Central memory CD8-positive, alpha-beta T cell (primary cell): ENCODE measurements at regions not wholly inside any gene's neighbourhood (a gene's known extent, or its start where the extent isn't known, plus 50 kb on each side); places are given as distances from the start of the nearest gene placed in this dataset.

Source experiments
- ATAC-seq: fragments of 150-1000 bp; cut with Tn5 transposase; replicated peaks from 2 replicates; pipeline ENCODE4 v1.10.0; 2022; ENCODE audit warnings: mild to moderate bottlenecking, moderate FRiP score, moderate number of reproducible peaks; ENCODE audit not compliant: poor library complexity, severe bottlenecking; ENCODE audit errors: extremely low read depth
- DNase-seq, 2 donors: peaks; one replicate each; pipeline ENCODE4 v3.0.0; 2021; ENCODE audit warnings: low spot score in 2 of 2
- H3K27ac Mint-ChIP-seq: one replicate; pipeline ENCODE4 v1.8.0; 2022; ENCODE audit warnings: low read depth, mild to moderate bottlenecking, moderate library complexity, mixed read lengths
- H3K27me3 Mint-ChIP-seq: one replicate; pipeline ENCODE4 v1.8.0; 2022; ENCODE audit warnings: mixed read lengths
- H3K36me3 Mint-ChIP-seq: one replicate; pipeline ENCODE4 v1.8.0; 2022; ENCODE audit warnings: mild to moderate bottlenecking, moderate library complexity, mixed read lengths; ENCODE audit not compliant: insufficient read depth
- H3K4me1 Mint-ChIP-seq: one replicate; pipeline ENCODE4 v1.8.0; 2022; ENCODE audit warnings: mixed read lengths
- H3K4me3 Mint-ChIP-seq: one replicate; pipeline ENCODE4 v1.8.0; 2022; ENCODE audit warnings: mild to moderate bottlenecking, moderate library complexity, mixed read lengths
- H3K9me3 Mint-ChIP-seq: one replicate; pipeline ENCODE4 v1.8.0; 2022; ENCODE audit warnings: mixed read lengths

DNA sequence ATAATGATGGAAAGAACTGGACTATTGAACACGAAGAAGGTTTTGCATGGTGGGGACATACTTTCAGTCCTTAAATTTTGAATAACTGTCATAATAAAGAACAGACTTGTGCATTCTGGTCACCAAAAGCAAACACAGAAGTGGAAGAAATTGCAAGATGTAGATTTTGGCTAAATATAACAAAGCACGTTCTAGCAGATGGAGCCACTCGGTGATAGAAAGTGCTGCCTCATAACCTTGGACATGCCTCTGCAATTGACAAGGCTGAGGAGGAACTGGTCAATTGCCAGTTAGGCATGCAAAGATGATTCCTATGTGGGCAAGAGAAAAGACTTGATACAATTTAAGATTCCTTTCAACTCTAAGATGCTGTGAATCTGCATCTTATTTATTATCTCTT is 244.1 kb upstream of the ZC3H12C start:
- Mint-ChIP-seq H3K4me1 (no peaks in the 10 kb centered on the region), H3K4me3 (no peak overlapping the region), H3K27ac (no peak overlapping the region), H3K36me3 (no peaks in the 10 kb centered on the region), H3K27me3 (no peaks in the 10 kb centered on the region), H3K9me3 (no peaks in the 10 kb centered on the region)
- ATAC-seq = no peak
- no peak for DNase-seq

GRCh38 chr11:109849946-109850345 is 243.2 kb upstream of the ZC3H12C start:
- Mint-ChIP-seq H3K36me3 (no peaks in the 10 kb centered on the region), H3K27ac (no peak overlapping the region), H3K27me3 (no peaks in the 10 kb centered on the region), H3K9me3 (no peaks in the 10 kb centered on the region), H3K4me1 (no peaks in the 10 kb centered on the region), H3K4me3 (no peak overlapping the region)
- no peak for DNase-seq
- no peak for ATAC-seq

DNA sequence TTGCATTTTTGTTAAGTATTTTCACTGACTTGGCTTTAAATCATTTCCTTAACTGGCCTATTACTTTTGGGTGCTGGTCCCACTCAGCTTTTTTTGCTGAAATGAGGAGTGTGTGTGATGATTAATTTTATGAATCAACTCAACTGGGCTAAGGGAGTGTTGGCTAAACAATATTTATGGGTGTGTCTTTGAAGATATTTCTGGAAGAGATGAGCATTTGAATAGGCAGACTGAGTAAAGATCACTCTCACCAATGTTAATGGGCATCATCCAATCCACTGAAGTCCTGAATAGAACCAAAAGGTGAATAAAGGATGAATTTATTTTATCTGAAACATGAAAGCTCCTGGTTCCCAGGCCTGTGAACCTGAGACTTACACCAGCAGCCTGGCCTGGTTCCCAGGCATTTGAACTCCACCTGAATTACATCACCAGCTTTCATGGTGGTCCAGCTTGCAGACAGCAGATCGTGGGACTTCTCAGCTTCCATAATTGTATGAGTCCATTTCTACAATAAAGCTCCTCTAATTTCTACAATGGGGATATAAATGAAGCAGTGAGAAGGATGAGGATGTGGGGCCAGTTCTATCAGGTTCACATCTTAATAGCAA is 241.3 kb upstream of the ZC3H12C start:
- no peaks in the 10 kb centered on the region for H3K4me1 Mint-ChIP-seq
- H3K27me3 Mint-ChIP-seq = no peaks in the 10 kb centered on the region
- H3K36me3 Mint-ChIP-seq = no peaks in the 10 kb centered on the region
- no peak overlapping the region for H3K27ac Mint-ChIP-seq
- no peaks in the 10 kb centered on the region for H3K9me3 Mint-ChIP-seq
- DNase-seq = no peak
- no peak for ATAC-seq
- H3K4me3 Mint-ChIP-seq = no peak overlapping the region

- Mint-ChIP-seq H3K4me3 (no peak overlapping the region), H3K27ac (no peak overlapping the region), H3K4me1 (no peaks in the 10 kb centered on the region), H3K36me3 (no peaks in the 10 kb centered on the region), H3K9me3 (no peaks in the 10 kb centered on the region), H3K27me3 (no peaks in the 10 kb centered on the region)
- ATAC-seq = no peak
- DNase-seq = no peak
These were observed 239.9 kb upstream of the ZC3H12C start for GRCh38 chr11:109853156-109853776.

DNA sequence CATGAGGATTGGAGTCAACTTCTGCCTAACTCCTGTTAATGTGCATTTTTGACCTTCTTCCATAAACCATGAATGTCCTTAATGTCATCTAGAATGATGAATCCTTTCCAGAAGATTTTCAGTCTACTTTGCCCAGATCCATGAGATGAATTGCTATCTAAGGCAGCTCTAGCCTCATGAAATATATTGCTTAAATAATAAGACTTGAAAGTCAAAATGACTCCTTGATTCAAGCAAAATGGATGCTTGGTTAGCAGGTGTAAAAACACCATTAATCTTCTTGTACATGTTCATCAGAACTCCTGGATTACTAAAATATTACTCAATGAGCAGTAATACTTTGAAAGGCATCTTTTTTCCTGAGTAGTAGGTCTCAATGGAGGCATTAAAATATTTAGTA is 238.5 kb upstream of the ZC3H12C start:
- H3K27me3 Mint-ChIP-seq = no peaks in the 10 kb centered on the region
- no peak overlapping the region for H3K4me3 Mint-ChIP-seq
- no peaks in the 10 kb centered on the region for H3K36me3 Mint-ChIP-seq
- H3K9me3 Mint-ChIP-seq = no peaks in the 10 kb centered on the region
- no peaks in the 10 kb centered on the region for H3K4me1 Mint-ChIP-seq
- H3K27ac Mint-ChIP-seq = no peak overlapping the region
- DNase-seq (no peak), ATAC-seq (no peak)

DNA sequence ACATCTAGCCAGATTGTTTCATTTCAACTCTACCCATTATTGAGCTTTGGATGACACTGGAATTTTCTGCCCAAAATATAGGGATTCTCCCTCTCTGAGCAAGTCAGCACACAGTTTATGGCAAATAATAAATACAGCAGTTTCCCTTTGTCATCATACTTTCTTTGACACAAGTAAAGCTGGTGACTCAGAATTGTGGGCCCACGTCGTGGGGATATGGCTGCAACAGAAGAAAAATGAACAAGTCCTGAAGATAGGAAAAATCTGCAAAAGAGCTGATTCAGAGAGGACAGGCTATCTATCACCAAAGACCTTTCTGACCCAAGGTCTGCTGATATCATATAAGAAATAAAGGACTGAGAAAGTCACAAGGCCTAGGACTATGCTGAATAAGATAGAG is 236.3 kb upstream of the ZC3H12C start:
- no peak overlapping the region for H3K4me3 Mint-ChIP-seq
- H3K27me3 Mint-ChIP-seq = no peaks in the 10 kb centered on the region
- H3K27ac Mint-ChIP-seq = no peak overlapping the region
- no peaks in the 10 kb centered on the region for H3K36me3 Mint-ChIP-seq
- no peak for DNase-seq
- ATAC-seq = no peak
- H3K9me3 Mint-ChIP-seq = peaks cover 3% of the 10 kb centered on the region
- no peaks in the 10 kb centered on the region for H3K4me1 Mint-ChIP-seq

- peaks cover 5% of the 10 kb centered on the region for H3K9me3 Mint-ChIP-seq
- DNase-seq = no peak
- H3K27ac Mint-ChIP-seq = no peak overlapping the region
- no peak overlapping the region for H3K4me3 Mint-ChIP-seq
- no peaks in the 10 kb centered on the region for H3K4me1 Mint-ChIP-seq
- no peak for ATAC-seq
- no peaks in the 10 kb centered on the region for H3K36me3 Mint-ChIP-seq
- H3K27me3 Mint-ChIP-seq = no peaks in the 10 kb centered on the region
These were observed 235.6 kb upstream of the ZC3H12C start for GRCh38 chr11:109857637-109858036.

GRCh38 chr11:109858152-109858551 is 235.0 kb upstream of the ZC3H12C start:
- no peak overlapping the region for H3K27ac Mint-ChIP-seq
- DNase-seq = no peak
- H3K4me1 Mint-ChIP-seq = no peaks in the 10 kb centered on the region
- H3K4me3 Mint-ChIP-seq = no peak overlapping the region
- ATAC-seq = no peak
- no peaks in the 10 kb centered on the region for H3K27me3 Mint-ChIP-seq
- H3K36me3 Mint-ChIP-seq = no peaks in the 10 kb centered on the region
- peaks cover 5% of the 10 kb centered on the region for H3K9me3 Mint-ChIP-seq

DNA sequence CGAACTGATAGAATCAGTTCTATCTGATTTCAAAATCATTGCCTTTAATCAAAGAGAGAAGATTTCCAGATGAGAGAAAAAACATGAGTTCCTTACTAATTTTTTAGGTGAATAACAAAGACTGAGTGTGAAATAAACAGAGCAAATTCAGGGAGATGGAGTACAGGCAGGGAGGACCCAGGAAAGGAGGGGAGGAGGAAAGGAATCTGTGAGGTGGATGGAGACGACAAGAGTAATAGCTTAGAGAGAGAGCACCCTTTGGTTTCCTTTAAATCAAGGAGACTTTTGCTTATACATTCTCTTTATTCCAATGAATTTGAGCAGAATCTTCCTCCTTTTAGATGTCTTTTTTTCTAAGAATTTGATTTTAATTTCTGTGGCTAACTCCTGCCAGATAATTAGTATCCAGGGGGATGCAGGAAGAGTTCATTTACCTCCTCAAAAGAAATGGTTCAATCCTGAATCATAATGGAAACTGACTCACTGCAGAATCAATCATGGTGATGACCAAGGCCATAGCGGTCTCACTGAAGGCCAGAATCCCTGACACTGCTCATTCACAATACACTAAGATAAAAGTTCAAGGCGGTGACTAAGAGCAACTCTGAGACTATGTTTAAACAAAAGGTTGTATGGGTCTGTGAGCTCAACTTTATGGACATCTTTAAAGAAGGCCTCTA is 234.0 kb upstream of the ZC3H12C start:
- no peak for DNase-seq
- no peak overlapping the region for H3K27ac Mint-ChIP-seq
- no peak overlapping the region for H3K4me3 Mint-ChIP-seq
- ATAC-seq = no peak
- no peaks in the 10 kb centered on the region for H3K36me3 Mint-ChIP-seq
- no peaks in the 10 kb centered on the region for H3K4me1 Mint-ChIP-seq
- peaks cover 5% of the 10 kb centered on the region for H3K9me3 Mint-ChIP-seq
- H3K27me3 Mint-ChIP-seq = no peaks in the 10 kb centered on the region

DNA sequence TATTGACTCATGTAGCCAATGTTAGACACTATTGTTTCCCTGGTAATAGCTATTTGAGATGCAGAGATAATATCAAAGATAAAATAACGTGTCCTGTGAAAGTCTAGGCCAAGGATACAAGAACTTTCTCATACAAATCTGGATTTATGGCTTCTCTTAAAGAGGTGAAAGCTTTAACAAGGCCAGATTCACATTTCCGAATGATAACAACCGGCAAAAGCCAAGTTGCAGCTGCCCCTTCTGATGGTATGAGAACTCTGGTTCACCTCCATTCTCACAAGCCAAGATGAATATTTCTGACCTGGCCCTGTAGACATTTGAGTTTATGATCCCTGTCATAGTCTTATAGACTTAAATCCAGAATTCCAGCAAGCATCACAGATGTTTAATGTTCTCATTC is 230.4 kb upstream of the ZC3H12C start:
- Mint-ChIP-seq H3K4me3 (no peak overlapping the region), H3K27ac (no peak overlapping the region), H3K4me1 (no peaks in the 10 kb centered on the region), H3K36me3 (no peaks in the 10 kb centered on the region), H3K9me3 (peaks cover 5% of the 10 kb centered on the region), H3K27me3 (no peaks in the 10 kb centered on the region)
- DNase-seq (no peak), ATAC-seq (no peak)

GRCh38 chr11:109864151-109864661 is 229.0 kb upstream of the ZC3H12C start:
- Mint-ChIP-seq H3K36me3 (no peaks in the 10 kb centered on the region), H3K4me1 (no peaks in the 10 kb centered on the region), H3K4me3 (no peak overlapping the region), H3K27me3 (no peaks in the 10 kb centered on the region), H3K27ac (no peak overlapping the region), H3K9me3 (peaks cover 5% of the 10 kb centered on the region)
- ATAC-seq (no peak), DNase-seq (no peak)

- Mint-ChIP-seq H3K27ac (no peak overlapping the region), H3K4me1 (no peaks in the 10 kb centered on the region), H3K36me3 (no peaks in the 10 kb centered on the region), H3K4me3 (no peak overlapping the region), H3K27me3 (no peaks in the 10 kb centered on the region), H3K9me3 (peaks cover 5% of the 10 kb centered on the region)
- DNase-seq (no peak), ATAC-seq (no peak)
These were observed 228.2 kb upstream of the ZC3H12C start for GRCh38 chr11:109864834-109865547.
